Ectodermal cell (in vitro differentiated cells): ENCODE measurements at regions not wholly inside any gene's neighbourhood (a gene's known extent, or its start where the extent isn't known, plus 50 kb on each side); places are given as distances from the start of the nearest gene placed in this dataset.

ENCODE experiments used
- H3K27ac ChIP-seq: 2 replicates; pipeline ENCODE4 v1.7.0; 2013; ENCODE audit warnings: mild to moderate bottlenecking, low read depth, low read length; ENCODE audit not compliant: insufficient read depth, poor library complexity, severe bottlenecking
- H3K27me3 ChIP-seq: 2 replicates; pipeline ENCODE4 v1.7.0; 2013; ENCODE audit warnings: mild to moderate bottlenecking, low read length; ENCODE audit not compliant: insufficient read depth, control insufficient read depth, poor library complexity, severe bottlenecking
- H3K36me3 ChIP-seq: one replicate; pipeline ENCODE4 v1.7.0; 2013; ENCODE audit warnings: low read length; ENCODE audit not compliant: control insufficient read depth, insufficient read depth
- H3K4me1 ChIP-seq: one replicate; pipeline ENCODE4 v1.7.0; 2013; ENCODE audit warnings: low read length; ENCODE audit not compliant: control insufficient read depth, insufficient read depth
- H3K4me3 ChIP-seq: 2 replicates; pipeline ENCODE4 v1.7.0; 2013; ENCODE audit warnings: low read depth, low read length, control low read depth; ENCODE audit not compliant: insufficient read depth
- H3K9me3 ChIP-seq: 2 replicates; pipeline ENCODE4 v1.7.0; 2013; ENCODE audit warnings: mild to moderate bottlenecking, low read length, moderate library complexity; ENCODE audit not compliant: control insufficient read depth
- WGBS, 2 experiments: methylation state at CpG; one replicate each; pipeline ENCODE4 v1.1.7; 2013; ENCODE audit warnings: missing lambda C conversion rate in 2 of 2; 5-methylcytosine and 5-hydroxymethylcytosine counted together

- Histone ChIP-seq H3K27me3 (no peaks in the 10 kb centered on the region), H3K9me3 (no peaks in the 10 kb centered on the region), H3K4me1 (no peaks in the 10 kb centered on the region), H3K4me3 (no peak overlapping the region), H3K27ac (no peak overlapping the region), H3K36me3 (no peaks in the 10 kb centered on the region)
- 93 to 94% methylated on average over 2 of the region's 2 CpGs for WGBS, 2 experiments
Measured at GRCh38 chr2:117701365-117701764, 113.1 kb upstream of the DDX18 start.

- 94 to 96% methylated on average over 1 of the region's 2 CpGs for WGBS, 2 experiments
- H3K27me3 ChIP-seq: no peaks in the 10 kb centered on the region
- no peak overlapping the region for H3K4me3 ChIP-seq
- no peak overlapping the region for H3K27ac ChIP-seq
- H3K36me3 ChIP-seq: no peaks in the 10 kb centered on the region
- H3K9me3 ChIP-seq: no peaks in the 10 kb centered on the region
- H3K4me1 ChIP-seq: no peaks in the 10 kb centered on the region
Measured at GRCh38 chr2:117702098-117702497, 112.4 kb upstream of the DDX18 start.

- WGBS, 2 experiments: 86 to 91% methylated on average over 3 to 5 of the region's 7 CpGs
- H3K27ac ChIP-seq: no peak overlapping the region
Measured at GRCh38 chr2:117703858-117704257, 110.6 kb upstream of the DDX18 start.

GRCh38 chr2:117704818-117705217 is 109.7 kb upstream of the DDX18 start:
- no peak overlapping the region for H3K4me3 ChIP-seq
- 91 to 96% methylated on average over 3 of the region's 3 CpGs for WGBS, 2 experiments
- no peak overlapping the region for H3K27ac ChIP-seq
- H3K36me3 ChIP-seq: no peaks in the 10 kb centered on the region
- H3K27me3 ChIP-seq: no peaks in the 10 kb centered on the region
- H3K4me1 ChIP-seq: no peaks in the 10 kb centered on the region
- H3K9me3 ChIP-seq: no peaks in the 10 kb centered on the region

More at GRCh38 chr2:117703858-117704257, 110.6 kb upstream of the DDX18 start:
- Histone ChIP-seq H3K4me1 (no peaks in the 10 kb centered on the region), H3K4me3 (no peak overlapping the region), H3K9me3 (no peaks in the 10 kb centered on the region), H3K27me3 (no peaks in the 10 kb centered on the region), H3K36me3 (no peaks in the 10 kb centered on the region)

GRCh38 chr2:117707874-117708273 is 106.6 kb upstream of the DDX18 start:
- no peaks in the 10 kb centered on the region for H3K27me3 ChIP-seq
- H3K4me3 ChIP-seq: no peak overlapping the region
- no peaks in the 10 kb centered on the region for H3K4me1 ChIP-seq
- H3K27ac ChIP-seq: no peak overlapping the region
- no peaks in the 10 kb centered on the region for H3K36me3 ChIP-seq
- no peaks in the 10 kb centered on the region for H3K9me3 ChIP-seq

GRCh38 chr2:117712684-117713083 is 101.8 kb upstream of the DDX18 start:
- Histone ChIP-seq H3K27me3 (no peaks in the 10 kb centered on the region), H3K27ac (no peak overlapping the region), H3K4me1 (no peaks in the 10 kb centered on the region), H3K9me3 (no peaks in the 10 kb centered on the region), H3K36me3 (no peaks in the 10 kb centered on the region), H3K4me3 (no peak overlapping the region)
- 91 to 97% methylated on average over 1 to 2 of the region's 2 CpGs for WGBS, 2 experiments

- Histone ChIP-seq H3K27ac (no peak overlapping the region), H3K27me3 (no peaks in the 10 kb centered on the region), H3K4me3 (no peak overlapping the region), H3K4me1 (no peaks in the 10 kb centered on the region), H3K36me3 (no peaks in the 10 kb centered on the region), H3K9me3 (no peaks in the 10 kb centered on the region)
- WGBS, 2 experiments: 92 to 96% methylated on average over 6 of the region's 6 CpGs
Measured at GRCh38 chr2:117714110-117714509, 100.4 kb upstream of the DDX18 start.

GRCh38 chr2:117714745-117715417 is 99.6 kb upstream of the DDX18 start:
- H3K4me1 ChIP-seq: no peaks in the 10 kb centered on the region
- no peak overlapping the region for H3K4me3 ChIP-seq
- no peaks in the 10 kb centered on the region for H3K9me3 ChIP-seq
- 75 to 85% methylated on average over 4 to 7 of the region's 7 CpGs for WGBS, 2 experiments
- no peak overlapping the region for H3K27ac ChIP-seq
- no peaks in the 10 kb centered on the region for H3K36me3 ChIP-seq
- H3K27me3 ChIP-seq: no peaks in the 10 kb centered on the region

GRCh38 chr2:117716505-117716904 is 98.0 kb upstream of the DDX18 start:
- no peaks in the 10 kb centered on the region for H3K4me1 ChIP-seq
- H3K36me3 ChIP-seq: no peaks in the 10 kb centered on the region
- no peaks in the 10 kb centered on the region for H3K9me3 ChIP-seq
- no peaks in the 10 kb centered on the region for H3K27me3 ChIP-seq
- WGBS, 2 experiments: 100% methylated on average over 2 of the region's 3 CpGs
- no peak overlapping the region for H3K27ac ChIP-seq
- H3K4me3 ChIP-seq: no peak overlapping the region

GRCh38 chr2:117717072-117717471 is 97.4 kb upstream of the DDX18 start:
- Histone ChIP-seq H3K36me3 (no peaks in the 10 kb centered on the region), H3K4me1 (no peaks in the 10 kb centered on the region), H3K27me3 (no peaks in the 10 kb centered on the region), H3K4me3 (no peak overlapping the region), H3K27ac (no peak overlapping the region), H3K9me3 (no peaks in the 10 kb centered on the region)
- 77 to 82% methylated on average over 6 of the region's 6 CpGs for WGBS, 2 experiments

- H3K27me3 ChIP-seq: no peaks in the 10 kb centered on the region
- H3K27ac ChIP-seq: no peak overlapping the region
- H3K9me3 ChIP-seq: no peaks in the 10 kb centered on the region
- no peaks in the 10 kb centered on the region for H3K4me1 ChIP-seq
- H3K36me3 ChIP-seq: no peaks in the 10 kb centered on the region
- WGBS, 2 experiments: 77 to 78% methylated on average over 2 to 3 of the region's 3 CpGs
- H3K4me3 ChIP-seq: no peak overlapping the region
Measured at GRCh38 chr2:117718048-117718447, 96.4 kb upstream of the DDX18 start.
